Mammary epithelial cell (primary cell): ENCODE measurements at regions not wholly inside any gene's neighbourhood (a gene's known extent, or its start where the extent isn't known, plus 50 kb on each side); places are given as distances from the start of the nearest gene placed in this dataset.

Experiments
- EZH2 ChIP-seq: IDR thresholded peaks from 2 replicates; pipeline ENCODE4 v1.6.1; 2012; ENCODE audit warnings: low read length, inconsistent platforms, borderline replicate concordance
- TF ChIP-seq, protein P1 (sequence below), 2 donors: IDR thresholded peaks in 1 of 2; conservative IDR thresholded peaks in 1 of 2; 2 replicates each; pipeline ENCODE4 v1.5.1; 2011 to 2012; ENCODE audit warnings: inconsistent platforms in 2 of 2, low read length in 2 of 2, mild to moderate bottlenecking in 2 of 2, control low read depth in 1 of 2, low read depth in 1 of 2; ENCODE audit not compliant: insufficient read depth in 1 of 2; ENCODE audit errors: extremely low read depth in 1 of 2

DNA sequence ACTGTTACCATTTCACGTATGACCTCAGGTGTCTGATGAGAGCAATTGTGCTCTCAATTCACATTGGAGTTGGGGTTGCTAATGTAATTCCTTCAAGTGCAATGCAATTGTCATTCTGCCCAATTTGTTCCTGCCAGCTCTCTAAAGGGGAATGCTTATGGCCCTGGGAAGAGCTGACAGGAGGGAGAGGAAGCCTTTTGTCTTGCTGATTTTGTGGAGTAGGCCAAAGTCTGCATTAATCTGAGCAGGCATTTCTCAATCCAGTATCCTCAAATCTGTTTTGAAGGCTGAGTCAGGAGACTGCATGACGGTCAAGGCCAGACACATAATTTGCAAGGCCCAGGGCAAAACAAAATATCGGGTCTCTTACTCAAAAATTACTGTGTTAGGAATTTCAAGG, 326.4 kb upstream of the SPHKAP start:
- TF ChIP-seq, protein P1, sequence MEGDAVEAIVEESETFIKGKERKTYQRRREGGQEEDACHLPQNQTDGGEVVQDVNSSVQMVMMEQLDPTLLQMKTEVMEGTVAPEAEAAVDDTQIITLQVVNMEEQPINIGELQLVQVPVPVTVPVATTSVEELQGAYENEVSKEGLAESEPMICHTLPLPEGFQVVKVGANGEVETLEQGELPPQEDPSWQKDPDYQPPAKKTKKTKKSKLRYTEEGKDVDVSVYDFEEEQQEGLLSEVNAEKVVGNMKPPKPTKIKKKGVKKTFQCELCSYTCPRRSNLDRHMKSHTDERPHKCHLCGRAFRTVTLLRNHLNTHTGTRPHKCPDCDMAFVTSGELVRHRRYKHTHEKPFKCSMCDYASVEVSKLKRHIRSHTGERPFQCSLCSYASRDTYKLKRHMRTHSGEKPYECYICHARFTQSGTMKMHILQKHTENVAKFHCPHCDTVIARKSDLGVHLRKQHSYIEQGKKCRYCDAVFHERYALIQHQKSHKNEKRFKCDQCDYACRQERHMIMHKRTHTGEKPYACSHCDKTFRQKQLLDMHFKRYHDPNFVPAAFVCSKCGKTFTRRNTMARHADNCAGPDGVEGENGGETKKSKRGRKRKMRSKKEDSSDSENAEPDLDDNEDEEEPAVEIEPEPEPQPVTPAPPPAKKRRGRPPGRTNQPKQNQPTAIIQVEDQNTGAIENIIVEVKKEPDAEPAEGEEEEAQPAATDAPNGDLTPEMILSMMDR (conservative IDR thresholded peaks at IDR 0.05 in 1 of 2, IDR thresholded peaks at IDR 0.05 in 1 of 2; ENCODE audit: extremely low read depth in 1 of 2, insufficient read depth in 1 of 2, low read depth in 1 of 2, low read length in 2 of 2): no peak
- no peak for TF ChIP-seq EZH2
